HL-60 (cell line): ENCODE measurements at regions not wholly inside any gene's neighbourhood (a gene's known extent, or its start where the extent isn't known, plus 50 kb on each side); places are given as distances from the start of the nearest gene placed in this dataset.

ENCODE experiments used
- DNase-seq, 2 experiments: peaks; one replicate each; pipeline ENCODE4 v3.0.0-alpha.2; 2010 to 2020; ENCODE audit warnings: low read depth in 1 of 2, low spot score in 1 of 2
- H3K27ac ChIP-seq: fragments of 250-450 bp; sonication (Bioruptor Pico); replicated peaks from 2 replicates; pipeline ENCODE4 v1.5.1; 2020; ENCODE audit warnings: mild to moderate bottlenecking, moderate library complexity
- H3K27me3 ChIP-seq: fragments of 250-450 bp; sonication (Bioruptor Pico); 2 replicates; pipeline ENCODE4 v1.5.1; 2021; ENCODE audit warnings: mild to moderate bottlenecking, moderate library complexity; ENCODE audit not compliant: insufficient read depth, poor library complexity, severe bottlenecking
- H3K4me3 ChIP-seq: replicated peaks from 2 replicates; pipeline ENCODE4 v1.5.1; 2011; ENCODE audit warnings: mild to moderate bottlenecking, control low read depth, low read length; ENCODE audit not compliant: insufficient read depth
- CTCF ChIP-seq: IDR thresholded peaks from one replicate; pipeline ENCODE4 v1.5.1; 2011; ENCODE audit warnings: low read length, control low read depth, inconsistent platforms; ENCODE audit not compliant: insufficient read depth
- GABPA ChIP-seq: IDR thresholded peaks from 2 replicates; pipeline ENCODE4 v1.6.1; 2012; ENCODE audit warnings: low read depth
- POLR2AphosphoS5 ChIP-seq: IDR thresholded peaks from 2 replicates; pipeline ENCODE4 v1.6.1; 2012; ENCODE audit warnings: low read depth
- SPI1 ChIP-seq: IDR thresholded peaks from 2 replicates; pipeline ENCODE4 v1.6.1; 2012; ENCODE audit warnings: low read depth, mild to moderate bottlenecking, borderline replicate concordance
- TF ChIP-seq, protein P1 (sequence below): IDR thresholded peaks from 2 replicates; pipeline ENCODE4 v1.6.1; 2012; ENCODE audit warnings: low read depth; ENCODE audit not compliant: insufficient replicate concordance

- Histone ChIP-seq H3K4me3 (no peak overlapping the region), H3K27ac (no peak overlapping the region), H3K27me3 (no peaks in the 10 kb centered on the region)
- DNase-seq, result no peak
- TF ChIP-seq CTCF (no peak), SPI1 (no peak), GABPA (no peak)
Observed at GRCh38 chrX:20373063-20373462, 106.4 kb upstream of the RPS6KA3 start.

DNA sequence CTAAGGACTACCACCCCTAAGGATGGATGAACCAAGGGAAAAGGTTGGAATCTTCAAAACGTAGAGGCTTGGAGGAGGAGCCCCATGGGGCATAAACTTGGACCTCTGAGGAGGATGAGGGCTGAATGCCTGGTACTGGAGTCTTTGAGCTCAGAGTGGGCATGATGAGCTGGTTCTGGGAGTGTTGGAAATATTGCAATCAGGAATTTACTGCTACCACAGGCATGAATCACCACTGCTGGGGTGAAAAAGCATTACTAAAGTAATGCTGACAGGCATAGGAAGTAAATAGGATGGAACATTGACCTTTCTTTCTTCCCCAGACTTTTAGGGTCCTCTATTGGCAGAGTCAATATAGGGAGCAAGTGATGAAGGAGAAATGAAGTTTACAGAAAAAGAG, 105.8 kb upstream of the RPS6KA3 start:
- TF ChIP-seq, protein P1, sequence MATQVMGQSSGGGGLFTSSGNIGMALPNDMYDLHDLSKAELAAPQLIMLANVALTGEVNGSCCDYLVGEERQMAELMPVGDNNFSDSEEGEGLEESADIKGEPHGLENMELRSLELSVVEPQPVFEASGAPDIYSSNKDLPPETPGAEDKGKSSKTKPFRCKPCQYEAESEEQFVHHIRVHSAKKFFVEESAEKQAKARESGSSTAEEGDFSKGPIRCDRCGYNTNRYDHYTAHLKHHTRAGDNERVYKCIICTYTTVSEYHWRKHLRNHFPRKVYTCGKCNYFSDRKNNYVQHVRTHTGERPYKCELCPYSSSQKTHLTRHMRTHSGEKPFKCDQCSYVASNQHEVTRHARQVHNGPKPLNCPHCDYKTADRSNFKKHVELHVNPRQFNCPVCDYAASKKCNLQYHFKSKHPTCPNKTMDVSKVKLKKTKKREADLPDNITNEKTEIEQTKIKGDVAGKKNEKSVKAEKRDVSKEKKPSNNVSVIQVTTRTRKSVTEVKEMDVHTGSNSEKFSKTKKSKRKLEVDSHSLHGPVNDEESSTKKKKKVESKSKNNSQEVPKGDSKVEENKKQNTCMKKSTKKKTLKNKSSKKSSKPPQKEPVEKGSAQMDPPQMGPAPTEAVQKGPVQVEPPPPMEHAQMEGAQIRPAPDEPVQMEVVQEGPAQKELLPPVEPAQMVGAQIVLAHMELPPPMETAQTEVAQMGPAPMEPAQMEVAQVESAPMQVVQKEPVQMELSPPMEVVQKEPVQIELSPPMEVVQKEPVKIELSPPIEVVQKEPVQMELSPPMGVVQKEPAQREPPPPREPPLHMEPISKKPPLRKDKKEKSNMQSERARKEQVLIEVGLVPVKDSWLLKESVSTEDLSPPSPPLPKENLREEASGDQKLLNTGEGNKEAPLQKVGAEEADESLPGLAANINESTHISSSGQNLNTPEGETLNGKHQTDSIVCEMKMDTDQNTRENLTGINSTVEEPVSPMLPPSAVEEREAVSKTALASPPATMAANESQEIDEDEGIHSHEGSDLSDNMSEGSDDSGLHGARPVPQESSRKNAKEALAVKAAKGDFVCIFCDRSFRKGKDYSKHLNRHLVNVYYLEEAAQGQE, result no peak
- TF ChIP-seq CTCF (no peak), GABPA (no peak), POLR2AphosphoS5 (no peak)
- Histone ChIP-seq H3K27ac (no peak overlapping the region), H3K4me3 (no peak overlapping the region), H3K27me3 (no peaks in the 10 kb centered on the region)
- DNase-seq, result no peak

DNA sequence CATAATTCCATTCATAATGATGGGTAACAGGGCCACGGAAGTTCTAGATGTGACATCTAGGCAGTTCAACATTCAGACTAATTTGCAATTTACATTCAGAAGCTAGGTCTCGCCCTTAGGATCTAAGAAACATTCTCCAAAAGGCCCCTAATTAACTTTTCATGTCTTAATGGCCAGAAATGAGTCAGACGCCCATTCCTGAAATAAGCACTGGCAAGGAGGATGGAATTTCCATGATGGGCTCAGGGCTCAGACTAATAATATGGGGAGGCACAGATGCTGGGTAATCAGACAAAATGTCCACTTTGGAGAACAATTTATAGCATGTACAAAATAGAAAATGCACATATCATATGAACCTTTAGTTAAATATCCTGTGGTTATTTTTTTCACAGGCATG, 102.8 kb upstream of the RPS6KA3 start:
- no peak for DNase-seq
- Histone ChIP-seq H3K27me3 (no peaks in the 10 kb centered on the region), H3K27ac (no peak overlapping the region), H3K4me3 (no peak overlapping the region)
- TF ChIP-seq CTCF (no peak), SPI1 (no peak), GABPA (no peak), POLR2AphosphoS5 (no peak)
- TF ChIP-seq, protein P1, result no peak

GRCh38 chrX:20364238-20364637, 97.5 kb upstream of the RPS6KA3 start:
- DNase-seq, result no peak
- H3K4me3 ChIP-seq, result no peak overlapping the region
- H3K27ac ChIP-seq, result no peak overlapping the region
- TF ChIP-seq CTCF, result no peak
- TF ChIP-seq POLR2AphosphoS5, result no peak
- no peak for TF ChIP-seq GABPA
- TF ChIP-seq, protein P1, result no peak
- no peak for TF ChIP-seq SPI1
- no peaks in the 10 kb centered on the region for H3K27me3 ChIP-seq
